ENCODE measurements at regions not wholly inside any gene's neighbourhood (a gene's known extent, or its start where the extent isn't known, plus 50 kb on each side); places are given as distances from the start of the nearest gene placed in this dataset.

DNA sequence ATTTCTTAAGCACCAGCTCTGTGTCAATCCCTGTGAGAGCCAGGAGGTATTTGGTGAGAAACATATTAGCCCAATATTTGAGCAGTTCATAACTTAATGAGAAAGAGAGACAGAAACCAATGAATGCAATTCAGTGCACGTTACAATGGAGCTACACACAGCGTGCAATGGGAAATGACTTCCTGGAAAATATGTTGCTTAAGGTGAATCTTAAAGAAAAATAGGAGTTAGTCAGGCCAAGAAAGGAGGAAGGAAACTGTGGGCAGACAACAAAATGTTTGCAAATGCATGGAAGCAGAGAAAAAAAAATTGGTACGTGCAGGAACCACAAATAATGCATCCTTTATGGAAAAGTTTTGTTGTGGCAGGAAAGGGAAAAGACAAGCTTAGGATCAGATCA lies 481.7 kb downstream of the BCAT1 start:
- DNase-seq: no peak

- DNase-seq: no peak
Measured at GRCh38 chr12:24463375-24463774, 485.5 kb downstream of the BCAT1 start.

DNA sequence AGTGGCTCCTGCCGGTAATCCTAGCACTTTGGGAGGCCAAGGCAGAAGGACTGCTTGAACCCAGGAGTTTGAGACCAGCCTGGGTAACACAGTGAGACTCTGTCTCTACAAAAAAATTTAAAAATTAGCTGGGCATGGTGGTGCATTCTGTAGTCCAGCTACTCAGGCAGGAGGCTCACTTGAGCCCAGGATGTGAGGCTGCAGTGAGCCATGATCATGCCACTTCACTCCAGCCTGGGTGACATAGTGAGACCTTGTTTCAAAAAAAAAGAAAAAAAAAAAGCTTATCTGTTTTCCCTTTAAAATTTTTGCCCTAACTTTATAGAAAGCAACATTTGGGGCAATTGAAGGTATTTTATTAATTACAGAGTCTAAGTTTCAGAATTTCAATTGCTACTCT lies 486.0 kb downstream of the BCAT1 start:
- no peak for DNase-seq

DNA sequence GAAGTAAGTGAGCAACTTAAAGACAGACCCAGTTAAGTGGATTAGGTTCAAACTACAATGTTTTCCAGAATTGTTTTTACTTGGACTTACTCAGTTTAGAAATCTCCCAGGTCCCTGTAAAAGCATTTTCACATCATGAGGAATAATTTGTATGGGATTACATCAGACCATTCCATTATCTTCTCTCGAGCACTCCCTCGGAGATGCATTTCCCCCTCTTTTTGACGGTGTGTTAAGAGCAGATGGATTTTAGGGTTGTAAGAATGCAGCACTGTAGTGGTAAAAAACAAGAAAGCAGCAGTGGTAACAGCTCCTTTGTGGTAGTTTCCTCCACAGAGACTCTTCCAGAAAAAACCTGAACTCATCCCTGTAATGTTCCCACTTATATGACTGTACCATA lies 488.4 kb downstream of the BCAT1 start:
- DNase-seq: no peak

DNA sequence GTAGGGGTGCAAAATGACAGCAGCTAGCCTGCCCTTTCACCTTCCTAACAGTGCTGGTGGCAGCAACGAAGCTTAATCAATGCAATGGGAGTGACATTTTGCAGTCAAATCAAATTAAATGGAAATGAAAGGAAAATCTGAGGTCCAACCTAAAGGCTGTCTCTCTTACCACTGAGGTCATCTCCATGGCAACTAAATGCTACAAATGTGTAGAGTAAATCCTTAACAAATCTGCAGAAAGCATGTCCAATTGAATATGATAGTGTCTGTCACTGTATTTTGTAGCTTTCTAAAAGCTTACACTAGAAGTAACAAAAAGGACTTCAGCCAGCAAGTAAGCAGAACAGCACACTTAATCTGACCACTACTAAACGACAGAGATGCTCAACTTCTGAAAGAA lies 488.8 kb downstream of the BCAT1 start:
- no peak for DNase-seq

DNA sequence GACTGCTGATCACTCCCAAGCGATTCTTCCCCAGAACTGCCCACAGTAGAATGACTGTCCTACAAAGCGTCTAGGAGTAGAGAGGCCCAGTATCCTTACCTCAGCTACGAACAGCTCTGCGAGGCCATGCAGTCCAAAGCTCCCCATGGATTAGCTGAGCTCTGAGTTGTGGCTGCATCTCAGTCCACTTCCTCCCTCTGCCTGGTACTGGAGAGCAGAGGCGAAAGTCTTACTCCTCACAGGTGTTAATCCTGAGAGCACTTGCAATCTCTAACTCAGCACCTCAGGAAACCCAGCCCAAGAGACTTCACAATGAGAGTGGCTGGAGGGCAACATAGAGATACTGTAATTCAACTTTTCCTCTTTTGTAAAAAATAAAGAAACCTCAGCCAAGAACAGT lies 493.1 kb downstream of the BCAT1 start:
- no peak for DNase-seq

DNA sequence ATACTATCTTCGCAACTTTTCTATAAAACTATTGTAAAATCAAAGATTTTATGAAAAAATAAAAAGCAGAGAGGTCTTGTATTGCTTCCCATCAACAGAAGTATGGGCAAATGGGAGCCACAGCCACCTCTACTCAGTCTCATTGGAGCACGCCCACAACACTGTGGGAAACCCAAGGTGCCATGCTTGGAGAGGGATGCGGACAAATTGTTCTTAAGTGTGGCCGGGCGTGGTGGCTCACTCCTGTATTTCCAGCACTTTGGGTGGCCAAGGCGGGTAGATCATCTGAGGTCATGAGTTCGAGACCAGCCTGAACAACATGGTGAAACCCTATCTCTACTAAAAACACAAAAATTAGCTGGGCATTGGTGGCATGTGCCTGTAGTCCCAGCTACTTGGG lies 498.2 kb upstream of the SOX5 start:
- DNase-seq: no peak

- no peak for DNase-seq
Measured at GRCh38 chr12:24446287-24446686, 496.8 kb upstream of the SOX5 start.

DNA sequence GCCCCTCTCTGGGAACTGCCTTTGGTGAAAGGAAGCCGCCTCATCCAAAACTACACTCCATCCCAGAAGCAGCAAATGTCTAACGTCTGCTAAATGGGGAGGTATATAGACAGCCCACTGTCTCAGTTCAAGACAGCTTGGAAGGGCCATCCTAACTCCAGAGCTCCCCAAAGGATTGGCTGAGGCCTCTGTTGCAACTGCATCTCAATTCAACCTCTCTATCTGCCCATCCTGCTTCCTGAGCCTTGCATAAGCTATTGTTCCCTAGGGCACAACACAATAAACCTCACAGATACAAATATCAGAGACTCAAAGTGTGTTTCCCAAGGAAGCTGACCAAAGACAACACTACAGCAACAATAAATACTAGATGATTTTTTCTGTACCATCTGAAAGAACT lies 495.2 kb upstream of the SOX5 start:
- no peak for DNase-seq

- DNase-seq: no peak
Measured at GRCh38 chr12:24441458-24441857, 492.0 kb upstream of the SOX5 start.

- DNase-seq: no peak
Measured at GRCh38 chr12:24436667-24437066, 487.2 kb upstream of the SOX5 start.

DNA sequence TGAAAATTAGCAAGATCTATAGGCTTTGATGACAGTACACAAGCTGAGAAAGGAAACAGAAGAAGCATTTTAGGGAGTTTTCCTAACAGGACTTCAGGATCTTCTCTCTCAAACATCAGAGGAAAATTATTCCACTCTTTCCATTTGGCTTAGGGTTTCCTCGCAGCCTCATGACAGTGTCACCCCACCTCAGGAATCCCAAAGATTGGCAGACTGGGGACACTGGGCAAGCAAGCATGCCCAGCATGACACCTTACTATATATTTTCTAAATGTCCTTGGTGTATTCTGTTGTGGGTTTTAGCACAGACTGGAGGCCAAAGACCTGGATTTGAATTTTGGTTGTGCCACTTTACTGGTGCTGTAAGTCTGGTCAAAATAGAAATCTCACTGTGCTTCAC lies 482.4 kb upstream of the SOX5 start:
- DNase-seq: no peak

GRCh38 chr12:24427776-24428175 lies 478.3 kb upstream of the SOX5 start:
- DNase-seq: no peak

- no peak for DNase-seq
Measured at GRCh38 chr12:24425601-24425970, 476.1 kb upstream of the SOX5 start.

DNA sequence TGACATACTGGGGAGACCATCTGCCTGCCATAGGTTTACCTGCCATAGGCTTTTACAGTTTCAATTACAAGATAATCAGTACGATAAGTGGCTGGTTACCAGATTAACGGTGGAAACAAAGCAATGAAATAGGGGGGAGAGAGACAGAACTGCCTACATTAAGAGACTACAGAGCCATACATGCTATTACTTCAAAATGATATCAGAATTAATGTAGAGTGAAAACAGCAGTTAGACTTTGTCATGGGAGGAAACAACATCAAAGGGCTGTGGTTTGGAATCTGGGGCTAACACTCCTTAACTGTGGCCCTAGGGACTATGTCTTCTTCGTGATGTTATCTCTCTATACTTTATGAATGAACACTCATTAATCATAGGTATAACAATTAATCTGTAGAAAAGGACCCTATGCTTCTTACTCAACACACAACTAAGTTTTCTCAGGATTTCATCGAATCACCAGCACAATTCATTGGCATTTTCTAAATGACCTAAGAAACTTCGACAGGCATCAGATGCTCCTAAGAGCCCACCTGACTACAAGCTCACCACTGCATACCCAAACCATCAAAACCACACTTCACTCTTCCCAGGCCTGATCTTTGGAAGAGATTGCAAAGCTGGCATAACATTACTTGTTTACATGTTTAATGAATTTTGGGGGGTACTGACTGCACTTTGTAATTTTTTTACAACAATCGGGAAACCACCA lies 475.6 kb upstream of the SOX5 start:
- no peak for DNase-seq

DNA sequence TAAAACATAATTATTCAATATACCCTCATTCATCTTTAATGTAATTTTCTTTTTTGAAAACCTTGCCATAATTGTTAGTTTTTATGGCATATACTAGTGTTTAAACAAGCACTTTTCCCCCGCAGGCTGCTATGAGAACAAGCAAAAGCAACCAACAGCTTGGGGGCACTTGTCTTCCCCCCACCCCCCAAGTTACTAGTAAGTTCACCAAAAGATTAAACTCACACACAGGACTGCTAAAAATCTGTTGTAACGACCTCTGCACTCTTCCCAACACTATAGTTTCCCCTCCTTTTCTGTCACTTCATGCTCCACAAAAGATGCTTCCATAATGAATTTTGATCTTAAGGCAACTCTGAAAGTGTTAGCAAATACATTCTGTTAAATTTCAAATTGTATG lies 474.9 kb upstream of the SOX5 start:
- no peak for DNase-seq

- no peak for DNase-seq
Measured at GRCh38 chr12:24423611-24424010, 474.1 kb upstream of the SOX5 start.

DNA sequence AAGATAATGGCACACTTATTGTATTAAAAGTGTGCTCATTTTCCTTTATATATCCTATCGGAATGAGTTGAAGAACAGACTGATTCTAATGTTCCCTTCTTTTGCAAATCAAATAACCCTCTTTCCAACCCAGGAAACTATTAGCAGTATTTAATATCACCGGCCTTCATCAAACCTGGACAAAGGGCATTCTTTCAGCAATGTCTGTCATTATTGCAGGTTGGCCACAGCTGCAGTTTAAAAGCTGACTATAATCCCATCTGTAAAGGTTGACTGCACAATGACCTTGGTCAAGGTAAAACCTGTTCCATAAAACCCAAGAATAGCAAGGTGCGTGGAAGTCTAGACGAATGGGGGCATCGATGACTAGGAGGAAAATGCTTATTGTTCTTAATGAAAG lies 472.3 kb upstream of the SOX5 start:
- DNase-seq: no peak

DNA sequence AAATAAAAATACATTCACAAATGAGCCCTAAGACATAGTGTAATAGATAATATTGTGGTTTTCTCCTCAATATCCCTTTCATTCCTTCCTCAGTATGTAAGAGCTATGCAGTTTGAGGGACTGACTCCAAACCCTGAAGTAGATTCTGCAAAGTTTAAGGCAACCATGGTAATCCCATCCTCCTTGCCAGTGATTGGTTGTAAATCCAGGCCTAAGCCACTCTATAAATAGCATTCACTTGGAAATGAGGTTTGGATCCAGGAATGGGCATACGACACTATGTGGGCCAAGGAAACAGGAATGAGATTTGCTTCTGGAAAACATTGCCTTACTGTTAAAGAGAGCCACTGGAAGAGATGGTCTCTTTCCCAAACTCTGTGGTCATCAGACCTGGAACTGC lies 468.7 kb upstream of the SOX5 start:
- no peak for DNase-seq

DNA sequence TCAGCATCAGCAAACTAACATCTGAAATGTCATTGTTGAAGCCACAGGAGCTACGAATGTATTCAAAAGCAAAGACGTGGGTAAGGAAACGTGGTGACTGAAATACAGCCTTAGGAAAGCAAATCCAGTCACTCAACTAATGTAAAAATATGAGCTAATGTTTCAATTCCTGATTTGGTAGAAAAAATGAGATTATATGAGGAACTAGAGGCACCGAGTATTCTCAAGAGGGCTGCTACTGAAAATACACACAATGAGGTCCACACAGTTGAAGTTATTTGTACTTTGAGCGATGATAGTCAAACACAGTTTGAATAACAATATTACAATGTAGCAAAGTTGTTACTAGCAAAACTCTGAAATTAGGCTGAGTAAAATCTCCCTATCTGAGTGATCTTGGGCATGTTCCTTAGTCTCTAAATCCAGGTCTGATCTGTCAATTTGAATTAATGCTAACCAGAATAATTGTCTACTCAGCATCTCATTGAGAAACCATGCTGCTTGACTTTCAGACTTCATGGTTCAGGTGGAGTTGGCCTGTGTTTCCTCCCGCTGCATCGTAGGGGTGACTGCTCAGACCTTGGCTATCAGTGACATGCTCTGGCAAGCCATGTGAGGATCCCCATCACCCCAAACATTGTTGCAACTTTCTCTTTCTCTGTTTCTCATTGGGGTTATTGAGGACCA lies 467.1 kb upstream of the SOX5 start:
- DNase-seq: no peak

- no peak for DNase-seq
Measured at GRCh38 chr12:24415934-24416333, 466.5 kb upstream of the SOX5 start.

DNA sequence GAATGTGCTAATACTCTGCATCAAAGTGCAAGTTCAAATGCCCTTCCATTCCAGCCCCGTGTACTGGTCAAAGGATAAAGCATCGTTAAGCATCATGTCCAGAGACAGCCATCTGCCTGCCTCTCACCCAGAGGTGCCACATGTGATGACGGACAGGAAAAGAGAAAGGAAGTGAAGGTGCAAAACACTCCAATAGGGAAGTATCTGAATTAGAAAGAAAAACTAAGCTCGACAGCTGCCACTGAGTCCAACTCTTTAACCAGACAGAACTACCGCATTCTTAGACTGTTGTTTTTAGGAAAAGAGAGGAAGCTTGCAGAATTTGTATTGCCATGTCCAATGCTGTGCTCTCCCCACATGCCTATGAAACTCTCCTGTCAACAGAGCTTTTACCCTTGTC lies 465.0 kb upstream of the SOX5 start:
- DNase-seq: no peak

GRCh38 chr12:24411948-24412347 lies 462.5 kb upstream of the SOX5 start:
- no peak for DNase-seq

DNA sequence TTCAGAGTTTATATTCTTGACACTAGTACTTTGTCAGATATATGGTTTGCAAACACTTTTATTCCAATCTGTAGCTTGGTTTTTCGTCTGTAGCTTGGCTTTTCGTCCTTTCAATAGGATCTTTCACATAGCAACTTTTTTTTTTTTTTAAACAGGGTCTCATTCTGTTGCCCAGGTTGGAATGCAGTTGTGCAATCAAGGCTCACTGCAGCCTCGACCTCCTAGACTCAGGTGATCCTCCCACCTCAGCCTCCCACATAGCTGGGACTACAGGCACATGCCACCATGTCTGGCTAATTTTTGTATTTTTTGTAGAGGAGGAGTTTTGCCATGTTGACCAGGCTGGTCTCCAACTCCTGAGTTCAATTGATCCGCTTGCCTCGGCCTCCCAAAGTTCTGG lies 460.4 kb upstream of the SOX5 start:
- no peak for DNase-seq

- no peak for DNase-seq
Measured at GRCh38 chr12:24408305-24408704, 458.8 kb upstream of the SOX5 start.

Measured in 8988T (cell line).